ENCODE measurements at regions not wholly inside any gene's neighbourhood (a gene's known extent, or its start where the extent isn't known, plus 50 kb on each side); places are given as distances from the start of the nearest gene placed in this dataset.
A peak's percentile ranks its signal among the peaks of the same experiment; 100 is the strongest.

DNA sequence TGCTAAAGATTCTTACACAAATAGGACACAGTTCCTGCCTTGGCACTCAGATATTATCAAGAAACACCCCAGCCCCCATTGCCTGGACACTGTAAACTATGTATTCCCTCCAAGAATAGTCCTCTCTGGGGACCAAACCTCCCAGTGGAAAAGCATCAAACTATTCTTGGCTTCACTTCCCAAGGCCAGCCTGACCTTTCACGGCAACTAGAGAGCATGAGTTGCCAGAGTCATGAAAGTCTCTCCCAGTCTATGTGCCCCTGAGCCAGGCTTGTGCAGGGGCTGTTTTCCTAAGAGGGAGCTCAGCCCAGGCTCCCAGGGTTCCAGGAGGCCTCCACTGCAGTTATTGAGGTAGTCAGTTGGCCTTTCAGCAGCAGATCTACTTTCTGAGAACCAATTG lies 251.9 kb upstream of the TGFBR2 start:
- dilution Hi-C loops (cut with MboI; ENCODE audit: extremely low pct_ligation_motif_present, low sequenced_read_pairs): no loop called here
- H3K27ac ChIP-seq (ENCODE audit: control insufficient read depth, insufficient read depth, low read length): peak overlapping the region; percentile 78
- peaks cover 0 to 3% of the 10 kb centered on the region in 2 experiments for H3K36me3 ChIP-seq (ENCODE audit: control insufficient read depth in 2 of 2, extremely low read depth in 1 of 2, insufficient read depth in 2 of 2, low read length in 2 of 2)
- no peaks in the 10 kb centered on the region for H3K9me3 ChIP-seq (ENCODE audit: control insufficient read depth, low read depth, low read length)
- DNase-seq (ENCODE audit: low read depth, low spot score) (no peak), FAIRE-seq (no peak)
- no peak overlapping the region for H3K4me3 ChIP-seq (ENCODE audit: control insufficient read depth in 2 of 3, extremely low read depth in 1 of 3, insufficient read depth in 2 of 3, low read depth in 1 of 3, low read length in 3 of 3)
- H2AFZ ChIP-seq (ENCODE audit: control insufficient read depth, low read length): no peak overlapping the region
- TF ChIP-seq, protein P1, sequence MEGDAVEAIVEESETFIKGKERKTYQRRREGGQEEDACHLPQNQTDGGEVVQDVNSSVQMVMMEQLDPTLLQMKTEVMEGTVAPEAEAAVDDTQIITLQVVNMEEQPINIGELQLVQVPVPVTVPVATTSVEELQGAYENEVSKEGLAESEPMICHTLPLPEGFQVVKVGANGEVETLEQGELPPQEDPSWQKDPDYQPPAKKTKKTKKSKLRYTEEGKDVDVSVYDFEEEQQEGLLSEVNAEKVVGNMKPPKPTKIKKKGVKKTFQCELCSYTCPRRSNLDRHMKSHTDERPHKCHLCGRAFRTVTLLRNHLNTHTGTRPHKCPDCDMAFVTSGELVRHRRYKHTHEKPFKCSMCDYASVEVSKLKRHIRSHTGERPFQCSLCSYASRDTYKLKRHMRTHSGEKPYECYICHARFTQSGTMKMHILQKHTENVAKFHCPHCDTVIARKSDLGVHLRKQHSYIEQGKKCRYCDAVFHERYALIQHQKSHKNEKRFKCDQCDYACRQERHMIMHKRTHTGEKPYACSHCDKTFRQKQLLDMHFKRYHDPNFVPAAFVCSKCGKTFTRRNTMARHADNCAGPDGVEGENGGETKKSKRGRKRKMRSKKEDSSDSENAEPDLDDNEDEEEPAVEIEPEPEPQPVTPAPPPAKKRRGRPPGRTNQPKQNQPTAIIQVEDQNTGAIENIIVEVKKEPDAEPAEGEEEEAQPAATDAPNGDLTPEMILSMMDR (optimal IDR thresholded peaks at IDR 0.05 in 1 of 3, IDR thresholded peaks at IDR 0.05 in 1 of 3, conservative IDR thresholded peaks at IDR 0.05 in 1 of 3; ENCODE audit: extremely low read depth in 1 of 3, insufficient read depth in 2 of 3, low read length in 3 of 3): no peak
- TF ChIP-seq EZH2 (IDR thresholded peaks at IDR 0.05; ENCODE audit: low read length): no peak
- no peak overlapping the region for H3K9ac ChIP-seq (ENCODE audit: control insufficient read depth, extremely low read depth, insufficient read depth, low read length)
- no peaks in the 10 kb centered on the region for H4K20me1 ChIP-seq (ENCODE audit: control insufficient read depth, extremely low read depth, insufficient read depth, low read length)
- no peaks in the 10 kb centered on the region for H3K9me1 ChIP-seq (ENCODE audit: control insufficient read depth, extremely low read depth, insufficient read depth, low read length)
- H3K27me3 ChIP-seq (ENCODE audit: control insufficient read depth, extremely low read depth, insufficient read depth, low read length): no peaks in the 10 kb centered on the region
- H3K4me2 ChIP-seq (ENCODE audit: control insufficient read depth, extremely low read depth, insufficient read depth, low read depth, low read length): no peak overlapping the region
- H3K79me2 ChIP-seq (ENCODE audit: control insufficient read depth, insufficient read depth, low read length): no peaks in the 10 kb centered on the region
- peaks cover 64% of the 10 kb centered on the region for H3K4me1 ChIP-seq (ENCODE audit: control insufficient read depth, extremely low read depth, insufficient read depth, low read length)

DNA sequence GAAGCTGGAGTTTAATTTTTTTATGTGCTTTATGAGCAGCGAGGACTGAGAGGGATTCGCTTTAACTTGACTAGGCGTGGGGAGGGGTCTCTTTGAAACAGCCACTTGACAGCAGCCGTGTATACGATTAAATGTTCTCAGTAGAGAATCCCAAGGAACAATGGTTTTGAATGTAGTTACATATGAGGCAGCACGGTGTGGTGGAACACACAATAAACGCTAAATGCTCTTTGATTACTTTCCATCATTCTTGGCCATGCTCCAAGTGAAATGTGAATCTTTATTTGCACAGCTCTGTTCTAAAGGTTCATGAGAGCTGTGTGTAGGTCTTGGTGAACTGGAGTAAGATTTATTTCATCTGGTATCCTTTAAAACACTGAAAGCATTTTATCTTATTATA lies 251.4 kb upstream of the TGFBR2 start:
- Histone ChIP-seq H3K4me1 (ENCODE audit: control insufficient read depth, extremely low read depth, insufficient read depth, low read length) (peaks cover 64% of the 10 kb centered on the region), H4K20me1 (ENCODE audit: control insufficient read depth, extremely low read depth, insufficient read depth, low read length) (no peaks in the 10 kb centered on the region), H3K27ac (ENCODE audit: control insufficient read depth, insufficient read depth, low read length) (no peak overlapping the region), H3K27me3 (ENCODE audit: control insufficient read depth, extremely low read depth, insufficient read depth, low read length) (no peaks in the 10 kb centered on the region), H3K4me2 (ENCODE audit: control insufficient read depth, extremely low read depth, insufficient read depth, low read depth, low read length) (no peak overlapping the region), H3K4me3 (ENCODE audit: control insufficient read depth in 2 of 3, extremely low read depth in 1 of 3, insufficient read depth in 2 of 3, low read depth in 1 of 3, low read length in 3 of 3) (no peak overlapping the region), H3K9ac (ENCODE audit: control insufficient read depth, extremely low read depth, insufficient read depth, low read length) (no peak overlapping the region), H3K79me2 (ENCODE audit: control insufficient read depth, insufficient read depth, low read length) (no peaks in the 10 kb centered on the region), H3K9me3 (ENCODE audit: control insufficient read depth, low read depth, low read length) (no peaks in the 10 kb centered on the region), H2AFZ (ENCODE audit: control insufficient read depth, low read length) (no peak overlapping the region), H3K9me1 (ENCODE audit: control insufficient read depth, extremely low read depth, insufficient read depth, low read length) (no peaks in the 10 kb centered on the region), H3K36me3 (ENCODE audit: control insufficient read depth in 2 of 2, extremely low read depth in 1 of 2, insufficient read depth in 2 of 2, low read length in 2 of 2) (peaks cover 0 to 3% of the 10 kb centered on the region in 2 experiments)
- DNase-seq (ENCODE audit: low read depth, low spot score) (no peak), FAIRE-seq (peak; percentile 73)
- dilution Hi-C loops (cut with MboI; ENCODE audit: extremely low pct_ligation_motif_present, low sequenced_read_pairs): no loop called here
- TF ChIP-seq, protein P1 (optimal IDR thresholded peaks at IDR 0.05 in 1 of 3, IDR thresholded peaks at IDR 0.05 in 1 of 3, conservative IDR thresholded peaks at IDR 0.05 in 1 of 3; ENCODE audit: extremely low read depth in 1 of 3, insufficient read depth in 2 of 3, low read length in 3 of 3): no peak
- no peak for TF ChIP-seq EZH2 (IDR thresholded peaks at IDR 0.05; ENCODE audit: low read length)
